ENCODE measurements at regions not wholly inside any gene's neighbourhood (a gene's known extent, or its start where the extent isn't known, plus 50 kb on each side); places are given as distances from the start of the nearest gene placed in this dataset.

GRCh38 chr10:120700426-120700825 lies 150.7 kb upstream of the WDR11 start:
- Histone ChIP-seq H3K9me1 (ENCODE audit: control insufficient read depth, insufficient read depth, low read length) (no peaks in the 10 kb centered on the region), H4K20me1 (replicated peaks; ENCODE audit: control insufficient read depth, insufficient read depth, low read length) (no peaks in the 10 kb centered on the region), H3K27me3 (ENCODE audit: control insufficient read depth in 2 of 2, insufficient read depth in 2 of 2, low read length in 2 of 2) (no peaks in the 10 kb centered on the region), H3K4me2 (ENCODE audit: insufficient read depth, low read length) (no peak overlapping the region), H3K4me1 (replicated peaks in 1 of 2; ENCODE audit: control insufficient read depth in 2 of 2, insufficient read depth in 2 of 2, low read length in 2 of 2) (no peaks in the 10 kb centered on the region), H2AFZ (ENCODE audit: low read depth, low read length) (no peak overlapping the region), H3K79me2 (ENCODE audit: control insufficient read depth, insufficient read depth, low read length) (no peaks in the 10 kb centered on the region), H3K9ac (ENCODE audit: insufficient read depth in 1 of 2, low read depth in 2 of 2, low read length in 2 of 2) (no peak overlapping the region), H3K27ac (ENCODE audit: extremely low read depth, low read depth, low read length) (no peak overlapping the region), H3K36me3 (ENCODE audit: control insufficient read depth, insufficient read depth, low read length) (no peaks in the 10 kb centered on the region), H3K9me3 (replicated peaks; ENCODE audit: control insufficient read depth, insufficient read depth, low read depth, low read length) (no peaks in the 10 kb centered on the region), H3K4me3 (no peak overlapping the region)
- ATAC-seq (no peak), FAIRE-seq (no peak), DNase-seq (ENCODE audit: extremely low read depth in 1 of 4, low spot score in 3 of 4) (no peak)
- TF ChIP-seq, protein P1, sequence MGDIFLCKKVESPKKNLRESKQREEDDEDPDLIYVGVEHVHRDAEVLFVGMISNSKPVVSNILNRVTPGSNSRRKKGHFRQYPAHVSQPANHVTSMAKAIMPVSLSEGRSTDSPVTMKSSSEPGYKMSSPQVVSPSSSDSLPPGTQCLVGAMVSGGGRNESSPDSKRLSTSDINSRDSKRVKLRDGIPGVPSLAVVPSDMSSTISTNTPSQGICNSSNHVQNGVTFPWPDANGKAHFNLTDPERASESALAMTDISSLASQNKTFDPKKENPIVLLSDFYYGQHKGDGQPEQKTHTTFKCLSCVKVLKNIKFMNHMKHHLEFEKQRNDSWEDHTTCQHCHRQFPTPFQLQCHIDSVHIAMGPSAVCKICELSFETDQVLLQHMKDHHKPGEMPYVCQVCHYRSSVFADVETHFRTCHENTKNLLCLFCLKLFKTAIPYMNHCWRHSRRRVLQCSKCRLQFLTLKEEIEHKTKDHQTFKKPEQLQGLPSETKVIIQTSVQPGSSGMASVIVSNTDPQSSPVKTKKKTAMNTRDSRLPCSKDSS (IDR thresholded peaks at IDR 0.05; ENCODE audit: low read depth, partially characterized antibody): no peak
- TF ChIP-seq SIN3A (IDR thresholded peaks at IDR 0.05; ENCODE audit: borderline replicate concordance in 2 of 2, control insufficient read depth in 1 of 2, low read depth in 2 of 2, low read length in 2 of 2) (no peak), ATF7 (IDR thresholded peaks at IDR 0.05) (no peak), SREBF2 (CRISPR knock-in tag; IDR thresholded peaks at IDR 0.05) (no peak), RCOR1 (IDR thresholded peaks at IDR 0.05; ENCODE audit: borderline replicate concordance in 1 of 2, low read depth in 2 of 2, low read length in 2 of 2) (no peak), BCOR (IDR thresholded peaks at IDR 0.05) (no peak), PPARD (CRISPR knock-in tag; IDR thresholded peaks at IDR 0.05) (no peak), KDM4B (IDR thresholded peaks at IDR 0.05; ENCODE audit: borderline replicate concordance in 2 of 2, low read depth in 1 of 2) (no peak), NBN (IDR thresholded peaks at IDR 0.05; ENCODE audit: low read depth) (no peak), MTF1 (CRISPR knock-in tag; IDR thresholded peaks at IDR 0.05; ENCODE audit: borderline replicate concordance) (no peak), TRIM28 (IDR thresholded peaks at IDR 0.05) (no peak), NFE2L1 (tag; IDR thresholded peaks at IDR 0.05; ENCODE audit: borderline replicate concordance, low read depth) (no peak)
- TF ChIP-seq, protein P2, sequence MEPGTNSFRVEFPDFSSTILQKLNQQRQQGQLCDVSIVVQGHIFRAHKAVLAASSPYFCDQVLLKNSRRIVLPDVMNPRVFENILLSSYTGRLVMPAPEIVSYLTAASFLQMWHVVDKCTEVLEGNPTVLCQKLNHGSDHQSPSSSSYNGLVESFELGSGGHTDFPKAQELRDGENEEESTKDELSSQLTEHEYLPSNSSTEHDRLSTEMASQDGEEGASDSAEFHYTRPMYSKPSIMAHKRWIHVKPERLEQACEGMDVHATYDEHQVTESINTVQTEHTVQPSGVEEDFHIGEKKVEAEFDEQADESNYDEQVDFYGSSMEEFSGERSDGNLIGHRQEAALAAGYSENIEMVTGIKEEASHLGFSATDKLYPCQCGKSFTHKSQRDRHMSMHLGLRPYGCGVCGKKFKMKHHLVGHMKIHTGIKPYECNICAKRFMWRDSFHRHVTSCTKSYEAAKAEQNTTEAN (CRISPR knock-in tag; IDR thresholded peaks at IDR 0.05): no peak
- TF ChIP-seq, protein P3, sequence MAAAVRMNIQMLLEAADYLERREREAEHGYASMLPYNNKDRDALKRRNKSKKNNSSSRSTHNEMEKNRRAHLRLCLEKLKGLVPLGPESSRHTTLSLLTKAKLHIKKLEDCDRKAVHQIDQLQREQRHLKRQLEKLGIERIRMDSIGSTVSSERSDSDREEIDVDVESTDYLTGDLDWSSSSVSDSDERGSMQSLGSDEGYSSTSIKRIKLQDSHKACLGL (CRISPR knock-in tag; IDR thresholded peaks at IDR 0.05; ENCODE audit: borderline replicate concordance, poor library complexity, severe bottlenecking): no peak
- no TSS peak for BruUV-seq (replicated peaks)
- in situ Hi-C loops (cut with MboI): no loop called here
- WGBS (ENCODE audit: insufficient coverage, low coverage, missing lambda C conversion rate): 0% methylated on average over 2 of the region's 2 CpGs
- intact Hi-C loops (cut with micrococcal nuclease): no loop called here
- CTCF ChIA-PET (ENCODE audit: low intra/inter-chr PET ratio): no interaction called here
- POLR2A ChIA-PET: no interaction called here
